GM12873 (cell line): ENCODE measurements at regions not wholly inside any gene's neighbourhood (a gene's known extent, or its start where the extent isn't known, plus 50 kb on each side); places are given as distances from the start of the nearest gene placed in this dataset.

ENCODE experiments used
- TF ChIP-seq, protein P1 (sequence below): IDR thresholded peaks from 2 replicates; pipeline ENCODE4 v1.5.1; 2012; ENCODE audit warnings: low read depth, mild to moderate bottlenecking, moderate library complexity, low read length, control low read depth; ENCODE audit not compliant: insufficient read depth; ENCODE audit errors: missing control alignments

- TF ChIP-seq, protein P1, sequence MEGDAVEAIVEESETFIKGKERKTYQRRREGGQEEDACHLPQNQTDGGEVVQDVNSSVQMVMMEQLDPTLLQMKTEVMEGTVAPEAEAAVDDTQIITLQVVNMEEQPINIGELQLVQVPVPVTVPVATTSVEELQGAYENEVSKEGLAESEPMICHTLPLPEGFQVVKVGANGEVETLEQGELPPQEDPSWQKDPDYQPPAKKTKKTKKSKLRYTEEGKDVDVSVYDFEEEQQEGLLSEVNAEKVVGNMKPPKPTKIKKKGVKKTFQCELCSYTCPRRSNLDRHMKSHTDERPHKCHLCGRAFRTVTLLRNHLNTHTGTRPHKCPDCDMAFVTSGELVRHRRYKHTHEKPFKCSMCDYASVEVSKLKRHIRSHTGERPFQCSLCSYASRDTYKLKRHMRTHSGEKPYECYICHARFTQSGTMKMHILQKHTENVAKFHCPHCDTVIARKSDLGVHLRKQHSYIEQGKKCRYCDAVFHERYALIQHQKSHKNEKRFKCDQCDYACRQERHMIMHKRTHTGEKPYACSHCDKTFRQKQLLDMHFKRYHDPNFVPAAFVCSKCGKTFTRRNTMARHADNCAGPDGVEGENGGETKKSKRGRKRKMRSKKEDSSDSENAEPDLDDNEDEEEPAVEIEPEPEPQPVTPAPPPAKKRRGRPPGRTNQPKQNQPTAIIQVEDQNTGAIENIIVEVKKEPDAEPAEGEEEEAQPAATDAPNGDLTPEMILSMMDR, result no peak
Observed at GRCh38 chr20:22004946-22005345, 299.5 kb downstream of the PAX1 start.

- TF ChIP-seq, protein P1, result no peak
Observed at GRCh38 chr20:22003680-22004079, 298.2 kb downstream of the PAX1 start.

- TF ChIP-seq, protein P1, result no peak
Observed at GRCh38 chr20:22001886-22002285, 296.4 kb downstream of the PAX1 start.

DNA sequence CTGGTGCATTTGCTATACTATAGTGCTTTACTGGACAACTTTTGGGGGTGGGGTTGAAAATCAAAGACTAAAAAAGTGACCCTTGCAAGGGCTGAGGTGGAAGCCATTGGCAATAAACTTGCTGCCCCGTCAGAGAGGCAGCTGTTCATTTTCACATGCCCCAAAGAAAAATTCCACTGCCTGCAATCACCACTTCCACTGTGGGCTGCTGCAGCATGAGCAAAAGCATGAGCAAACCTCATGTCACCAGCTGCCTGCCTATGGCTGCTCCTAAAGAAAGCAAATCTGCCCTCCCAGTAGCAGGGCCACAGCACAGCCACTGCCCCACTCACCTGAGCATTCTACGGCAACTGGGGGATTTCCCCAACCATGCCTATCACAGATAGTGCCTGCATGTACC, 290.0 kb downstream of the PAX1 start:
- TF ChIP-seq, protein P1, result no peak

DNA sequence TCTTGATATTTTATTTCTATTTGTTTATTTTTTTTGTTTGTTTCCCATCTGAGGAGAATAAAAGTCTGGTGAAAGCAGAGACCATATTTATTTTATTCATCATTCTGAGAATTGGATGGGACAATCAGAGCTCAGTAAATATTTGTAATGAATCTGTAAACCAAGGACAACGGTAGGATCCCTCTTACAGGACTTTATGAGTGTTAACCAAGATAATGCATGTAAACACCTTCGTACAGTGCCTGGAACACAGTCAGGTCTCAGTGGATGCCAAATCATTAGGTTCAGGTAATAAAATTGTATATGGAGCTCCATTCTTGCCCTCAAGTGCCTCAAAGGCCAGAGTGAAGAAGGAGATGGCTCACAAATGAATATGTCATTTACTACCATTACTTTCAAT, 288.7 kb downstream of the PAX1 start:
- TF ChIP-seq, protein P1, result no peak

- TF ChIP-seq, protein P1, result no peak
Observed at GRCh38 chr20:21982559-21982958, 277.1 kb downstream of the PAX1 start.

DNA sequence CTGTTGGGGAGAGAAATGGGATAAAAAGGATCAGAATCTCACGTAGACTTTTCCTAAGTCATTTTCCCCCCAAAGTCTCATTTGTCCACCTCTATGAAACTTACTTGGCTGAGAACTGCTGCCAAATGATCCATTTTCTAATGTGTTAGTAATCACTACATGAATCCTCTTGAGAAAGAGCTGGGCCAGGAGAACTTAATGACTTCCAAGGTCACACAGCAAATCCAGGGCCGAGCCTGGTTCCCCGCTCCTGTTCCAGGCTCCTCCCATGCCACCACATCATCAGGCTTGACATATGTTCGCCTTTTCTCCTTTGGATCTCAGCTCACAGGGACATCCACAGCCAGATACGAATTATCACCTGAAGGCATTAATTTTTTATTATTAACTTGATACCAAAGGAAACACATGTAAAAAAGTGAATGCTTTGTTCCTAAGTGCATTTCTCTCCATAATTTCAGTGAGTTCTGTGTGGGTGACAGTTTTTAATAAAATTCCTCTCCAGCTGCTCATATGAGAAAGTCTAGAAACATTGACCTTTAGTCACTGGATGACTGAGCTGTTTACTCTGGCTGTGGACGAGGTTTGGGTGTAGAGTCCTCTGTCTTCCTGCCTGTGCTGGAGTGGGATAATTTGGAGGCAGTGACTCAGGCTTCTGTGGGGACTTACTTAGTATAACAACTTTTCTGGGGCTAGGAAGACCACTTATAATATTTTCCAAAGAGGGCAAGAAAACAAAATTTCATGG, 276.3 kb downstream of the PAX1 start:
- TF ChIP-seq, protein P1, result no peak
